Testis (tissue), 2 donors: ENCODE measurements at regions not wholly inside any gene's neighbourhood (a gene's known extent, or its start where the extent isn't known, plus 50 kb on each side); places are given as distances from the start of the nearest gene placed in this dataset.

ENCODE experiments used
- DNase-seq: peaks from one replicate; pipeline ENCODE4 v3.0.0-alpha.2; 2019
- H3K27ac ChIP-seq, 2 donors: fragments of 200-600 bp; sonication (generic); one replicate each; pipeline ENCODE4 v1.5.1; 2019
- H3K27me3 ChIP-seq: fragments of 200-600 bp; sonication (generic); one replicate; pipeline ENCODE4 v1.5.1; 2019
- H3K36me3 ChIP-seq: fragments of 200-600 bp; sonication (generic); one replicate; pipeline ENCODE4 v1.5.1; 2017; ENCODE audit warnings: low read depth; ENCODE audit errors: missing control alignments
- H3K4me1 ChIP-seq: fragments of 200-600 bp; sonication (generic); one replicate; pipeline ENCODE4 v1.5.1; 2019
- H3K4me3 ChIP-seq, 2 donors: fragments of 200-600 bp; sonication (generic); one replicate each; pipeline ENCODE4 v1.5.1; 2017 to 2019
- H3K9me3 ChIP-seq: fragments of 200-600 bp; sonication (generic); one replicate; pipeline ENCODE4 v1.5.1; 2017
- POLR2A ChIP-seq: fragments of 450-650 bp; IDR thresholded peaks from one replicate; pipeline ENCODE4 v1.6.1; 2017; ENCODE audit warnings: antibody characterized with exemption, mild to moderate bottlenecking, moderate library complexity
- WGBS, 2 donors: methylation state at CpG; one replicate each; pipeline ENCODE4 v1.1.5; 2018; 5-methylcytosine and 5-hydroxymethylcytosine counted together
- intact Hi-C: fragments of 100-400 bp; cut with DNase I; formaldehyde crosslinking; loops from one replicate; pipeline ENCODE4 v1.15.1; 2023; ENCODE audit warnings: low total_unique reads
- TF ChIP-seq, protein P1 (sequence below), 3 experiments: fragments of 450-650 bp in 2 of 3; fragments of 200-600 bp in 1 of 3; sonication (generic) in 1 of 3; IDR thresholded peaks; one replicate each; pipeline ENCODE4 v1.5.1; 2016 to 2019; ENCODE audit warnings: antibody characterized with exemption in 3 of 3, mild to moderate bottlenecking in 2 of 3, moderate library complexity in 1 of 3

DNA sequence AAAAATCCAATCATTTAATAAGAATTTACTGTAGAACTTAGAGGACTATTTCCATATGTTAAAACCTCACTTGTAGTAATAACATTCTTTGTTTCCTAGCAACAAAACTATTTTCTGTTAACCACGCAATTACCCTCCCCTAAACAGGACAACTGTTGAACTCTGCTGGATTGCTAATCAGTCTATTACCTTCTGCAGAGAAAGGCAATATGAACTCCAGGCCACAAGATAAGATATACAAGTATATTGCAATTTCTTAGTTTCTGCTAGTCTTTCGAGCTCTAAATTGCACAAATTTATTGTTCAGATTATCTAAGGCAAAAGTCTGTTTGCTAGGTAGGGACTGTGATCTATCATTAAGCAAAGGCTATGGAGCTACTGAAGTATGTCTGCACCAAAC is 920.1 kb upstream of the LRRN3 start:
- no peak for TF ChIP-seq POLR2A
- TF ChIP-seq, protein P1, sequence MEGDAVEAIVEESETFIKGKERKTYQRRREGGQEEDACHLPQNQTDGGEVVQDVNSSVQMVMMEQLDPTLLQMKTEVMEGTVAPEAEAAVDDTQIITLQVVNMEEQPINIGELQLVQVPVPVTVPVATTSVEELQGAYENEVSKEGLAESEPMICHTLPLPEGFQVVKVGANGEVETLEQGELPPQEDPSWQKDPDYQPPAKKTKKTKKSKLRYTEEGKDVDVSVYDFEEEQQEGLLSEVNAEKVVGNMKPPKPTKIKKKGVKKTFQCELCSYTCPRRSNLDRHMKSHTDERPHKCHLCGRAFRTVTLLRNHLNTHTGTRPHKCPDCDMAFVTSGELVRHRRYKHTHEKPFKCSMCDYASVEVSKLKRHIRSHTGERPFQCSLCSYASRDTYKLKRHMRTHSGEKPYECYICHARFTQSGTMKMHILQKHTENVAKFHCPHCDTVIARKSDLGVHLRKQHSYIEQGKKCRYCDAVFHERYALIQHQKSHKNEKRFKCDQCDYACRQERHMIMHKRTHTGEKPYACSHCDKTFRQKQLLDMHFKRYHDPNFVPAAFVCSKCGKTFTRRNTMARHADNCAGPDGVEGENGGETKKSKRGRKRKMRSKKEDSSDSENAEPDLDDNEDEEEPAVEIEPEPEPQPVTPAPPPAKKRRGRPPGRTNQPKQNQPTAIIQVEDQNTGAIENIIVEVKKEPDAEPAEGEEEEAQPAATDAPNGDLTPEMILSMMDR (IDR thresholded peaks at IDR 0.05), result no peak

DNA sequence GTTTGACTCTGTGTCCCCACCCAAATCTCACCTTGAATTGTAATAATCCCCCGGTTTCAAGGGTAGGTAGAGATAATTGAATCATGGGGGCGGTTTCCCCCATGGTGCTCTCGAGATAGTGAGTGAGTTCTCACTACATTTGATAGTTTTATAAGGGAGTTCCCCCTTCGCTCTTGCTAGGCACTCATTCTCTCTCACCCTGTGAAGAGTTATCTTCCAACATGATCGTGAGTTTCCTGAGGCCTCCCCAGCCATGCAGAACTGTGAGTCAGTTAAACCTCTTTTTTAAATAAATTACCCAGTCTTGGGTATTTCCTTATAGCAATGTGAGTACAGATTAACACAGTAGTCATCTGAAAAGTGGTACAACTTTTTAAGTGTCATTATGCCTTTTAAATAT is 913.5 kb upstream of the LRRN3 start:
- H3K36me3 ChIP-seq, result no peaks in the 10 kb centered on the region
- no peak overlapping the region for H3K4me3 ChIP-seq
- WGBS, 2 donors, result 90 to 94% methylated on average over 5 of the region's 5 CpGs
- no peak for DNase-seq
- H3K4me1 ChIP-seq, result no peaks in the 10 kb centered on the region
- intact Hi-C loops, result no loop called here
- TF ChIP-seq POLR2A, result no peak
- TF ChIP-seq, protein P1 (IDR thresholded peaks at IDR 0.05), result no peak
- H3K27ac ChIP-seq, result no peak overlapping the region
- H3K9me3 ChIP-seq, result no peaks in the 10 kb centered on the region
- H3K27me3 ChIP-seq, result no peaks in the 10 kb centered on the region

More for the DNA sequence above, 920.1 kb upstream of the LRRN3 start:
- no peak overlapping the region for H3K4me3 ChIP-seq
- WGBS, 2 donors, result 61 to 69% methylated on average over 2 of the region's 2 CpGs
- H3K9me3 ChIP-seq, result no peaks in the 10 kb centered on the region
- H3K4me1 ChIP-seq, result no peaks in the 10 kb centered on the region
- intact Hi-C loops, result no loop called here
- DNase-seq, result no peak
- no peak overlapping the region for H3K27ac ChIP-seq
- no peaks in the 10 kb centered on the region for H3K27me3 ChIP-seq
- no peaks in the 10 kb centered on the region for H3K36me3 ChIP-seq

DNA sequence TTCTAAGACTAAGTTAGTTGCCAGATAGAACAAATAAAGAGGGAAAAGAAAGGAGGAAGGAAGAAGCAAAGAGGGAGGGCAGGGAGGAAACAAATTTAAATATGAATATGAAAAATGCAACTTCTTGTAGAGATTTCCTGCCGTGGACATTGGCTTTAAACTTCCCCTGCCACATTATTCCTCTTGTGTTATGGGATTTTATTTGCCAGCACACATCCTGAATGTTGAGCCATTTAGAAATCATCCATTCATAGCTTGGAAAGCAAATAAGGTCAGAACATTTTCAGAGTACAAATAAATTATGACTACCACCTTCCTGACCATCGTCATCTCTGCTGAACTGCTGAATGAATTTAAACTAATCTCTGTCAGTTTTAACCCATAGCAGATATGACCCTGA is 911.9 kb upstream of the LRRN3 start:
- no peaks in the 10 kb centered on the region for H3K4me1 ChIP-seq
- TF ChIP-seq, protein P1 (IDR thresholded peaks at IDR 0.05), result no peak
- TF ChIP-seq POLR2A, result no peak
- WGBS, 2 donors, result 45 to 48% methylated on average over 2 of the region's 2 CpGs
- DNase-seq, result no peak
- no peaks in the 10 kb centered on the region for H3K36me3 ChIP-seq
- H3K27me3 ChIP-seq, result no peaks in the 10 kb centered on the region
- no peak overlapping the region for H3K27ac ChIP-seq
- H3K9me3 ChIP-seq, result no peaks in the 10 kb centered on the region
- intact Hi-C loops, result no loop called here
- H3K4me3 ChIP-seq, result no peak overlapping the region

DNA sequence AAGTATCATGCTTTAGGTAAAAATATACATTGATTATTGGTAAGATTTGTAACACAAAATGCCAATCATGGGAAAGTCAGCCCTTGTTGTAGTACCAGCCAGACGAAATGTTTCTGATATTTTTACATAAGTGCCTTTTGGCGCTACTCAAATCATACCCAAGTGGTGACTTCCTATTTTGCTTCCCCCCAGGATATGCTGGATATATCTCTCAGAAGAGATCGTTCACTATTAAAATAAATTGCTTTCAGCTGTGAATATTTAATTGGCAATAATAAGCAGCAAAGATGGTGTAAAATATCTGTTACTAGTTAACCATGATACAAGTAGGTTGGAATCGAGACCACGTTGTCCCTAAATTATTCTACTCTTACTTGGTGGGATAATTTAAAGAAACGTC is 909.2 kb upstream of the LRRN3 start:
- no peak overlapping the region for H3K27ac ChIP-seq
- no peaks in the 10 kb centered on the region for H3K4me1 ChIP-seq
- no peak for DNase-seq
- H3K9me3 ChIP-seq, result no peaks in the 10 kb centered on the region
- H3K4me3 ChIP-seq, result no peak overlapping the region
- no peaks in the 10 kb centered on the region for H3K27me3 ChIP-seq
- no peaks in the 10 kb centered on the region for H3K36me3 ChIP-seq
- TF ChIP-seq POLR2A, result no peak
- TF ChIP-seq, protein P1 (IDR thresholded peaks at IDR 0.05), result no peak
- WGBS, 2 donors, result 80 to 90% methylated on average over 6 of the region's 6 CpGs
- intact Hi-C loops, result no loop called here

GRCh38 chr7:110186334-110186733 is 904.6 kb upstream of the LRRN3 start:
- Histone ChIP-seq H3K9me3 (no peaks in the 10 kb centered on the region), H3K4me1 (no peaks in the 10 kb centered on the region), H3K27ac (no peak overlapping the region), H3K4me3 (no peak overlapping the region), H3K27me3 (no peaks in the 10 kb centered on the region), H3K36me3 (no peaks in the 10 kb centered on the region)
- WGBS, 2 donors, result 93 to 97% methylated on average over 2 of the region's 2 CpGs
- DNase-seq, result no peak
- intact Hi-C loops, result no loop called here
- TF ChIP-seq, protein P1 (IDR thresholded peaks at IDR 0.05), result no peak
- TF ChIP-seq POLR2A, result no peak
